Astrocyte of the spinal cord (primary cell): ENCODE measurements at regions not wholly inside any gene's neighbourhood (a gene's known extent, or its start where the extent isn't known, plus 50 kb on each side); places are given as distances from the start of the nearest gene placed in this dataset.
"Not testable (repeated sequence)": the region's sequence is repeated elsewhere in the genome, so short reads cannot be mapped to it uniquely, and the experiment has no call there.

Source experiments
- DNase-seq: peaks from one replicate; pipeline ENCODE4 v3.0.0; 2011; ENCODE audit warnings: low read depth, low spot score
- H3K4me3 ChIP-seq: 2 replicates; pipeline ENCODE4 v1.5.1; 2011; ENCODE audit warnings: low read depth, mild to moderate bottlenecking, low read length, moderate library complexity
- CTCF ChIP-seq: IDR thresholded peaks from 2 replicates; pipeline ENCODE4 v1.5.1; 2012; ENCODE audit warnings: low read depth, mild to moderate bottlenecking, low read length, inconsistent platforms
- in situ Hi-C: cut with HindIII; loops from 2 replicates; pipeline ENCODE4 v1.10.0; 2017; ENCODE audit warnings: low sequenced_read_pairs

DNA sequence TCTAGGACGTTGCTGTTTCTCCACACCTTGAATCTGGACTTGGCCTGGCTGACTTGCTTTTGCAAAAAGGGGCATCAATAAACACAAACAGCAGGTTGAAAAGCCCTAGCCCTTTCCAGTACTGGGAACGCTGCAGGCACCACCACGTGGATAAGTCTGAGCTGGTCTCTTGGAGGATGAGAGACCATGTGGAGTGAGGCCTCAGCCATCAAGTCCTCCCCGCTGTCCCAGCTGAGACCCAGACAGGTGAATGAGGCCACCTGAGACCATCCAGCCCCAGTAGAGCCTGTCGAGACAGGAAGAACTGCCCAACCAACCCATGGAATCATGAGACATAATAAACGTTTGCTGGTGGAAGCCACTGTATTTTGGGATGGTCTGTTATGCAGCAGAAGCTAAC lies 688.7 kb downstream of the PTPRU start:
- H3K4me3 ChIP-seq, result no peak overlapping the region
- in situ Hi-C loops, result no loop called here
- DNase-seq, result no peak
- no peak for TF ChIP-seq CTCF

DNA sequence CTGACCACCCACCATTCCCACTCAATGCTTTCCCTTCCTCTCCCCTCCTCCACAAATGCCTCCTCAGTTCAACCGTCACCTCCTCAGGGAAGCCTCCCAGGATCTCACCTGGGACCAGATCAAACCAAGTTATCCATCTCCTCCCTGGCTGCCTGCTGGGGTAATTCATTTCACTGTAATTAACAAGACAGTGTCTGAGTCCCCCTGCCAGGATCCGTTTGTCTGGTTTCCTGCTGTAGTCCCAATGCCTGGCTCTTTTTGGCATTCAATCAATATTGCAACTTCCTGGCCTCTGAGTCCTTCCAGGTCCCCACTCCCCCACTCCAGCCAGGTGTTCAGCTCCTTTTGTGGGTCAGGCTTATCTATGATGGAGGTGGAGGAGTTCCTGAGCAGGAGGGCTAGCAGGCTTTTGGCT lies 687.7 kb downstream of the PTPRU start:
- in situ Hi-C loops, result no loop called here
- H3K4me3 ChIP-seq, result no peak overlapping the region
- no peak for DNase-seq
- no peak for TF ChIP-seq CTCF

GRCh38 chr1:29921741-29922140 lies 685.4 kb downstream of the PTPRU start:
- no peak for TF ChIP-seq CTCF
- no peak overlapping the region for H3K4me3 ChIP-seq
- no peak for DNase-seq
- in situ Hi-C loops, result no loop called here

DNA sequence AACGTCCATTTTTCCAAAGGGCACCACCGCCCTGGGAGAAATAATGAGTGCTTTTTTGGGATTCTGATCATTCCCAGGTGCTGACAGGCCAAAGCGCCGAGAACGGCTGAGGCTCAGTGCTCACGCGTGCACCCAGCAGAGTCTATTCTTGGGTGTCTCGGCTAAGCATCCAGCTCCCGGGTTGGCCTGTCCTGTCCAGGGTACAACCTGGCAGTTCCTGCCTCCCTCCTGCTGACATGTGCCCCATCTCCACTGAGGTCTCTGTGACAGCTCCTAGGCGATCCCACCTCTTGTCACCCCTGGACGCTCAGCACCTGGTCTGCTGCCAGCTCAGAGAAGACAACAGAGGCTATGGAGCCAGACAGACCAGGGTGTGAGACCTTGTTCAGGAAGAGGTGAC lies 684.5 kb downstream of the PTPRU start:
- no peak for TF ChIP-seq CTCF
- DNase-seq, result no peak
- no peak overlapping the region for H3K4me3 ChIP-seq
- in situ Hi-C loops, result no loop called here

DNA sequence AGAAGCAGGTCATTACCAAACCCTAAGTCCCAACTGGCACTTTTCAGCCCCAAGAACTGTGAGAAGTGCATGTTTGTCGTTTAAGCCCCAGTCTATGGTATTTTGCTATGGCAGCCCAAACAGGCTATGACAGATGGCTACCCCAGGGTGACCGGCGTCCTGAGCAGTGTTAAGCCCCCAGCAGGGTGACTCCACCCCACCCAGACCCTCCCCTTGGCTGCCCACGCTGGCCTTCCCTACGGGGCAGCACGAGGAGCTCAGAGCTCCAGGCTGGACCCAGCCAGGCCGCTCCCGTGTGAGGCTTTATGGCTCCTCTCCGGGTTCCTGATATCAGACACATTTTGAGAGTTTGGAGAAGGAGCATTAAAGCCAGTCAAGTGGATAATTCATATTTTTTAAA lies 684.0 kb downstream of the PTPRU start:
- DNase-seq, result no peak
- in situ Hi-C loops, result no loop called here
- TF ChIP-seq CTCF, result no peak
- H3K4me3 ChIP-seq, result no peak overlapping the region

GRCh38 chr1:29919041-29919440 lies 682.7 kb downstream of the PTPRU start:
- DNase-seq, in situ Hi-C loops, H3K4me3 ChIP-seq: not testable (repeated sequence)

DNA sequence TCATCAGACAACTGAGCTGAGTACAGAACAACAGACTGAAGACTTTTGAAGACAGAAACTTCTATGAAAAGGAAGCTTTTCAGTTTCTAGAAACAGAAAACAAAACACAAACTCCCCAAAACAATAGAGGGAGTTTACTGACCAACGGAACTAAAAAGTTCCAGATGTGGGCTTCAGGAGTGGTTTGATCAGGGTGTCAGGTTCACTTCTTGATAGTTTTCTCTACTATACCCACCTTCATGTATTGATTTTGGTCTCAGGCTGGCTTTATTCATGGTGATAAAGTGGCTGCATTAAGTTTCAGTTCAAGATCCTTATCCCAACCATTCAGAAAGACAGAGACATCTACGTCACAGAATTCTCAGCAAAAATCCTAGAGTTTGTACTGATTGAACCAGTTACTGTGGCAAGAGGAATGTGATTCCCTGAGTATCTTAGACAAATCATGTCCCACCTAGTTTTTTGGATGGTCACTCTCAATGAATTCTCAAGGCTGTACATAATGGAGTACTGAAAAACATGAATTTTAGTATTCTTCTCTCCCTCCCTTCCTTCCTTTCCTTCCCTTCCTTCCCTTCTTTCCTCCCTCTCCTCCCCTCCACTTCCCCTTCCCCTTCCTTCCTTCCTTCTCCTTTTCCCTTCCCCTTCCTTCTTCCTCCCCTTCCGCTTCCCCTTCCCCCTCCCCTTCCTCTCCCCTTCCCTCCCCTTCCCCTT lies 680.5 kb downstream of the PTPRU start:
- no peak overlapping the region for H3K4me3 ChIP-seq
- no peak for TF ChIP-seq CTCF
- no peak for DNase-seq
- in situ Hi-C loops, result no loop called here
